ENCODE measurements at regions not wholly inside any gene's neighbourhood (a gene's known extent, or its start where the extent isn't known, plus 50 kb on each side); places are given as distances from the start of the nearest gene placed in this dataset.

DNA sequence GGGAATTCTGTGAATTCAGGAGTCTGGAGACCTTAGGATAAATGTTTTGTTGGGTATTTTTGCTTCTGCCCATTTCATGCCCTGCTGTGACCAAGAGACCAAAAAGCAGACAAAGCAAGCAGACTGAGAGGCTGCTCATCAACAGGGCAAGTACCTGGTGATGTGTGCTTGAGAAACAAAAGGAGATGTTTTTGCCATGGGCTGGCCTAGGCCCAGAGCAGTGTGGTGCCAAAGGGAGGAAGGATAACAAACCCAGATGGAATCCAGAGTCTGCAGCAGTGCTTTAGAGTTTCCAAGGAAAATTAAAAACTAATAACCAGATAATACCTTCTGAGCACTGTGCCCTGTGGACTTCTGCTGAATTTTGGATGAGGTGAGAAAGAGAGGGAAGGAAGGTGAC, 538.4 kb downstream of the STK39 start:
- no peak for ATAC-seq
- TF ChIP-seq CREB5 (CRISPR knock-in tag; IDR thresholded peaks at IDR 0.05; ENCODE audit: low read depth) (no peak), ZFP30 (CRISPR knock-in tag; IDR thresholded peaks at IDR 0.05) (no peak), ESRRG (CRISPR knock-in tag; IDR thresholded peaks at IDR 0.05) (no peak), PATZ1 (CRISPR knock-in tag; IDR thresholded peaks at IDR 0.05; ENCODE audit: borderline replicate concordance) (no peak), ZC3H10 (CRISPR knock-in tag; IDR thresholded peaks at IDR 0.05) (no peak), ZFP3 (CRISPR knock-in tag; IDR thresholded peaks at IDR 0.05) (no peak), ZNF70 (CRISPR knock-in tag; IDR thresholded peaks at IDR 0.05) (no peak), TOX (CRISPR knock-in tag; IDR thresholded peaks at IDR 0.05; ENCODE audit: borderline replicate concordance) (no peak), CSDC2 (CRISPR knock-in tag; IDR thresholded peaks at IDR 0.05) (no peak), PPARA (CRISPR knock-in tag; IDR thresholded peaks at IDR 0.05; ENCODE audit: borderline replicate concordance) (no peak), TCF4 (CRISPR knock-in tag; IDR thresholded peaks at IDR 0.05; ENCODE audit: borderline replicate concordance) (no peak), ISL1 (CRISPR knock-in tag; IDR thresholded peaks at IDR 0.05) (no peak), CSRNP3 (CRISPR knock-in tag; IDR thresholded peaks at IDR 0.05) (no peak)
- TF ChIP-seq, protein P1, sequence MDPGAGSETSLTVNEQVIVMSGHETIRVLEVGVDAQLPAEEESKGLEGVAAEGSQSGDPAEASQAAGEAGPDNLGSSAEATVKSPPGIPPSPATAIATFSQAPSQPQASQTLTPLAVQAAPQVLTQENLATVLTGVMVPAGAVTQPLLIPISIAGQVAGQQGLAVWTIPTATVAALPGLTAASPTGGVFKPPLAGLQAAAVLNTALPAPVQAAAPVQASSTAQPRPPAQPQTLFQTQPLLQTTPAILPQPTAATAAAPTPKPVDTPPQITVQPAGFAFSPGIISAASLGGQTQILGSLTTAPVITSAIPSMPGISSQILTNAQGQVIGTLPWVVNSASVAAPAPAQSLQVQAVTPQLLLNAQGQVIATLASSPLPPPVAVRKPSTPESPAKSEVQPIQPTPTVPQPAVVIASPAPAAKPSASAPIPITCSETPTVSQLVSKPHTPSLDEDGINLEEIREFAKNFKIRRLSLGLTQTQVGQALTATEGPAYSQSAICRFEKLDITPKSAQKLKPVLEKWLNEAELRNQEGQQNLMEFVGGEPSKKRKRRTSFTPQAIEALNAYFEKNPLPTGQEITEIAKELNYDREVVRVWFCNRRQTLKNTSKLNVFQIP (CRISPR knock-in tag; IDR thresholded peaks at IDR 0.05; ENCODE audit: borderline replicate concordance, low read depth) = no peak

GRCh38 chr2:167706800-167707199, 540.6 kb downstream of the STK39 start:
- TF ChIP-seq SNAI2 (CRISPR knock-in tag; IDR thresholded peaks at IDR 0.05) (no peak), ZC3H10 (CRISPR knock-in tag; IDR thresholded peaks at IDR 0.05) (no peak), OSR1 (CRISPR knock-in tag; IDR thresholded peaks at IDR 0.05) (no peak), TOX (CRISPR knock-in tag; IDR thresholded peaks at IDR 0.05; ENCODE audit: borderline replicate concordance) (no peak), ZFP3 (CRISPR knock-in tag; IDR thresholded peaks at IDR 0.05) (no peak), PPARA (CRISPR knock-in tag; IDR thresholded peaks at IDR 0.05; ENCODE audit: borderline replicate concordance) (no peak), ISL1 (CRISPR knock-in tag; IDR thresholded peaks at IDR 0.05) (no peak), CSDC2 (CRISPR knock-in tag; IDR thresholded peaks at IDR 0.05) (no peak), CREB5 (CRISPR knock-in tag; IDR thresholded peaks at IDR 0.05; ENCODE audit: low read depth) (no peak), TCF4 (CRISPR knock-in tag; IDR thresholded peaks at IDR 0.05; ENCODE audit: borderline replicate concordance) (no peak), ESRRG (CRISPR knock-in tag; IDR thresholded peaks at IDR 0.05) (no peak), CSRNP3 (CRISPR knock-in tag; IDR thresholded peaks at IDR 0.05) (no peak), ZNF565 (CRISPR knock-in tag; conservative IDR thresholded peaks at IDR 0.05; ENCODE audit: low read depth) (no peak), ZFP30 (CRISPR knock-in tag; IDR thresholded peaks at IDR 0.05) (no peak), BACH2 (CRISPR knock-in tag; IDR thresholded peaks at IDR 0.05; ENCODE audit: borderline replicate concordance) (no peak), ZNF8 (CRISPR knock-in tag; IDR thresholded peaks at IDR 0.05) (no peak), ARNTL (CRISPR knock-in tag; IDR thresholded peaks at IDR 0.05; ENCODE audit: borderline replicate concordance, low read depth) (no peak)
- TF ChIP-seq, protein P1 (CRISPR knock-in tag; IDR thresholded peaks at IDR 0.05; ENCODE audit: borderline replicate concordance, low read depth) = no peak
- TF ChIP-seq, protein P2, sequence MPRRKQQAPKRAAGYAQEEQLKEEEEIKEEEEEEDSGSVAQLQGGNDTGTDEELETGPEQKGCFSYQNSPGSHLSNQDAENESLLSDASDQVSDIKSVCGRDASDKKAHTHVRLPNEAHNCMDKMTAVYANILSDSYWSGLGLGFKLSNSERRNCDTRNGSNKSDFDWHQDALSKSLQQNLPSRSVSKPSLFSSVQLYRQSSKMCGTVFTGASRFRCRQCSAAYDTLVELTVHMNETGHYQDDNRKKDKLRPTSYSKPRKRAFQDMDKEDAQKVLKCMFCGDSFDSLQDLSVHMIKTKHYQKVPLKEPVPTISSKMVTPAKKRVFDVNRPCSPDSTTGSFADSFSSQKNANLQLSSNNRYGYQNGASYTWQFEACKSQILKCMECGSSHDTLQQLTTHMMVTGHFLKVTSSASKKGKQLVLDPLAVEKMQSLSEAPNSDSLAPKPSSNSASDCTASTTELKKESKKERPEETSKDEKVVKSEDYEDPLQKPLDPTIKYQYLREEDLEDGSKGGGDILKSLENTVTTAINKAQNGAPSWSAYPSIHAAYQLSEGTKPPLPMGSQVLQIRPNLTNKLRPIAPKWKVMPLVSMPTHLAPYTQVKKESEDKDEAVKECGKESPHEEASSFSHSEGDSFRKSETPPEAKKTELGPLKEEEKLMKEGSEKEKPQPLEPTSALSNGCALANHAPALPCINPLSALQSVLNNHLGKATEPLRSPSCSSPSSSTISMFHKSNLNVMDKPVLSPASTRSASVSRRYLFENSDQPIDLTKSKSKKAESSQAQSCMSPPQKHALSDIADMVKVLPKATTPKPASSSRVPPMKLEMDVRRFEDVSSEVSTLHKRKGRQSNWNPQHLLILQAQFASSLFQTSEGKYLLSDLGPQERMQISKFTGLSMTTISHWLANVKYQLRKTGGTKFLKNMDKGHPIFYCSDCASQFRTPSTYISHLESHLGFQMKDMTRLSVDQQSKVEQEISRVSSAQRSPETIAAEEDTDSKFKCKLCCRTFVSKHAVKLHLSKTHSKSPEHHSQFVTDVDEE (CRISPR knock-in tag; IDR thresholded peaks at IDR 0.05) = no peak
- no peak for ATAC-seq

Data from SK-N-SH treated with all-trans-retinoic acid at 6 μM for 48 hours (cell line).